ENCODE measurements at regions not wholly inside any gene's neighbourhood (a gene's known extent, or its start where the extent isn't known, plus 50 kb on each side); places are given as distances from the start of the nearest gene placed in this dataset.

GRCh38 chr18:28602391-28602790 lies 425.5 kb upstream of the CDH2 start:
- H3K4me3 Mint-ChIP-seq, result no peak overlapping the region
- H3K27me3 Mint-ChIP-seq, result no peaks in the 10 kb centered on the region
- no peak overlapping the region for H3K27ac Mint-ChIP-seq
- H3K9me3 Mint-ChIP-seq, result peaks cover 15% of the 10 kb centered on the region
- H3K4me1 Mint-ChIP-seq (ENCODE audit: low read depth), result no peaks in the 10 kb centered on the region
- no peaks in the 10 kb centered on the region for H3K36me3 Mint-ChIP-seq (ENCODE audit: low read depth)

DNA sequence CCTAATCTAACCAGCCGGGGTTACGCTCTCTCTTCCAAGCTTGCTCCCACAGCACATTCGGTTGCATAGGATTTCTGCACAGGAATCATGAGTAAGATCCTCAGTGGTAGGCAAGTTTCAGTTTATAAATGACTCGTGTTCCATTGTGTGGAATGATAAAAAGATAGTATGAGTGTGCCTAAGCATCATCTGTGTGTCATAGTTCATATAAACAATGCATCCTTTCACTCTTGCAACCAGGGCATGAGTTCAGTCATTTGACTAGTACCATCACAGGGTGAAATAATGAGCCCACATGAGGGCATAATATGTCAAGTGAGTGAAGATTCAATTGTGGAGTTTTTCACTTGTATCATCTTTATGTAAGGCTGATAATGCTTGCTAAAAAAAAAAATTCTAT lies 417.1 kb upstream of the CDH2 start:
- peaks cover 10% of the 10 kb centered on the region for H3K9me3 Mint-ChIP-seq
- no peaks in the 10 kb centered on the region for H3K36me3 Mint-ChIP-seq (ENCODE audit: low read depth)
- no peak overlapping the region for H3K4me3 Mint-ChIP-seq
- H3K27me3 Mint-ChIP-seq, result no peaks in the 10 kb centered on the region
- H3K4me1 Mint-ChIP-seq (ENCODE audit: low read depth), result no peaks in the 10 kb centered on the region
- H3K27ac Mint-ChIP-seq, result no peak overlapping the region

GRCh38 chr18:28588884-28589549 lies 412.1 kb upstream of the CDH2 start:
- no peak overlapping the region for H3K27ac Mint-ChIP-seq
- no peak overlapping the region for H3K4me3 Mint-ChIP-seq
- H3K27me3 Mint-ChIP-seq, result no peaks in the 10 kb centered on the region
- peaks cover 10% of the 10 kb centered on the region for H3K9me3 Mint-ChIP-seq
- H3K36me3 Mint-ChIP-seq (ENCODE audit: low read depth), result no peaks in the 10 kb centered on the region
- no peaks in the 10 kb centered on the region for H3K4me1 Mint-ChIP-seq (ENCODE audit: low read depth)

DNA sequence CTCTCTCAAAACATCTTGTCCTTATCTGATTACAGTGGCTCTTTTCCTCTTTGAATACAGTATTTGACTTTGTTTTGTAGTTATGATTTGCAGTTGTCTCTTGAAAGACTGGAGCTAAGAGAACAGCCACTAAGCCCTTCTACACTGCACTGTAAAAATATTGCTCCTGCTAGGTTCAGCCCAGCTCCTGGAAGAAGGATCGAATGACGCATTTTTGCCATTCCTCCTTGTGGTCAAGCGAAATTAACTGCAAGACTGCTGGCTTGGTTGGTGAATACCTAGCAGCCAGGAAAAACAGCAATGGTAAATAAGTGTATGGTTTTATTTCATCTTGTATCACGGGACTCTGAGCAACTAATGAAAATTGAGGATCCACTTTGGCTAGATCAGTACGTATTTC lies 407.8 kb upstream of the CDH2 start:
- no peaks in the 10 kb centered on the region for H3K27me3 Mint-ChIP-seq
- no peaks in the 10 kb centered on the region for H3K36me3 Mint-ChIP-seq (ENCODE audit: low read depth)
- no peaks in the 10 kb centered on the region for H3K4me1 Mint-ChIP-seq (ENCODE audit: low read depth)
- peaks cover 8% of the 10 kb centered on the region for H3K9me3 Mint-ChIP-seq
- H3K4me3 Mint-ChIP-seq, result no peak overlapping the region
- H3K27ac Mint-ChIP-seq, result no peak overlapping the region

GRCh38 chr18:28582724-28583123 lies 405.8 kb upstream of the CDH2 start:
- Mint-ChIP-seq H3K27ac (no peak overlapping the region), H3K4me3 (no peak overlapping the region), H3K9me3 (peaks cover 10% of the 10 kb centered on the region), H3K27me3 (no peaks in the 10 kb centered on the region), H3K4me1 (ENCODE audit: low read depth) (no peaks in the 10 kb centered on the region), H3K36me3 (ENCODE audit: low read depth) (no peaks in the 10 kb centered on the region)

DNA sequence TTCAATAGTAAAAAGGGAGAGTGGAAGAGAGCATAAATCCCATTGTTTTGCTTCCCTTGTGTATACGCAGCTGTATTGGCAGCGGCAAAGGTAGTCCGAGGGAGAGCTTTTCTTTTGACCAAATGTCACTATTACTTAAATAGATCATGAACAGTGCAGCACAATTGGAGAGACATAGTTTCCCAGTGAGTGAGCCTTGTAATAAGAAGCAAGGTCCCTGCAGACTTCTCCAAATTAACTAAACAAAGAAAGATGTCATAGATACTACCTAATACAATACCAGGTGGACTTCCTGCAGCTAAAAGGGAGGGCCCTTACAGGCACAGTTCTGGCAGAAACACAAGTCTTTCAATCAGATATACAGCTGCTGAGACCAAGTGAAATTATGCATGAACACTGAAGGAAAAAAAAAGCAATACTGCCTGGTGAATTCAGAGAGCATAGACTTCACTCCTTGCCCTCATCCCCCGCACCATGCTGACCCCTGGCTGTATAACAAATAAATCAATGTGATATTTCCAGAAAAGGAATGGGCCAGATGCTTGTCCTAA lies 404.7 kb upstream of the CDH2 start:
- no peaks in the 10 kb centered on the region for H3K36me3 Mint-ChIP-seq (ENCODE audit: low read depth)
- no peaks in the 10 kb centered on the region for H3K27me3 Mint-ChIP-seq
- H3K4me1 Mint-ChIP-seq (ENCODE audit: low read depth), result no peaks in the 10 kb centered on the region
- H3K27ac Mint-ChIP-seq, result no peak overlapping the region
- H3K9me3 Mint-ChIP-seq, result peaks cover 10% of the 10 kb centered on the region
- H3K4me3 Mint-ChIP-seq, result no peak overlapping the region

DNA sequence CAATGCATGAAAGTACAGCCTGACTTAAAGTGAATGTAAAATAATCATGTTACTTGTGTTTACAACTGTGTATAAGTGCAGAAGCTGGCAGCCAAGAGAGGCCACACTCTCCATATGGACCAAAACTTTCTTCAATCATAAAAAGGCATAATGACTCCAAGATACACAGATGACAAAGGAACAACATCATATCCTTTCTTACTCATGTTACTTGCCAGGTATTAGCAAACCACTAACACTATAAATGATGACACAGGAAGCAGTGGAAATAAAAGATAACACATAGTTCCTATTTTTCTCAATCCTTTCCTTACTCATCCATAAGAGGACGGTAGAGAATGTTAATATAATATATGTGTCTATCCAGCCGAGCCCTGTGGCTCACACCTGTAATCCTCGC lies 400.0 kb upstream of the CDH2 start:
- Mint-ChIP-seq H3K36me3 (ENCODE audit: low read depth) (no peaks in the 10 kb centered on the region), H3K27me3 (no peaks in the 10 kb centered on the region), H3K4me1 (ENCODE audit: low read depth) (no peaks in the 10 kb centered on the region), H3K9me3 (peaks cover 18% of the 10 kb centered on the region), H3K4me3 (no peak overlapping the region), H3K27ac (no peak overlapping the region)

- H3K27ac Mint-ChIP-seq, result no peak overlapping the region
- H3K4me1 Mint-ChIP-seq (ENCODE audit: low read depth), result no peaks in the 10 kb centered on the region
- peaks cover 17% of the 10 kb centered on the region for H3K9me3 Mint-ChIP-seq
- no peaks in the 10 kb centered on the region for H3K27me3 Mint-ChIP-seq
- H3K36me3 Mint-ChIP-seq (ENCODE audit: low read depth), result no peaks in the 10 kb centered on the region
- no peak overlapping the region for H3K4me3 Mint-ChIP-seq
These were observed 398.2 kb upstream of the CDH2 start for GRCh38 chr18:28575123-28575522.

- Mint-ChIP-seq H3K9me3 (peaks cover 11% of the 10 kb centered on the region), H3K27me3 (no peaks in the 10 kb centered on the region), H3K36me3 (ENCODE audit: low read depth) (no peaks in the 10 kb centered on the region), H3K4me3 (no peak overlapping the region), H3K27ac (no peak overlapping the region), H3K4me1 (ENCODE audit: low read depth) (no peaks in the 10 kb centered on the region)
These were observed 397.2 kb upstream of the CDH2 start for GRCh38 chr18:28574175-28574574.

GRCh38 chr18:28571929-28572328 lies 395.0 kb upstream of the CDH2 start:
- H3K4me3 Mint-ChIP-seq, result no peak overlapping the region
- peaks cover 11% of the 10 kb centered on the region for H3K9me3 Mint-ChIP-seq

GRCh38 chr18:28560331-28560730 lies 383.4 kb upstream of the CDH2 start:
- no peaks in the 10 kb centered on the region for H3K4me1 Mint-ChIP-seq (ENCODE audit: low read depth)
- H3K9me3 Mint-ChIP-seq, result peaks cover 13% of the 10 kb centered on the region

More at GRCh38 chr18:28571929-28572328, 395.0 kb upstream of the CDH2 start:
- Mint-ChIP-seq H3K27ac (no peak overlapping the region), H3K27me3 (no peaks in the 10 kb centered on the region), H3K36me3 (ENCODE audit: low read depth) (no peaks in the 10 kb centered on the region), H3K4me1 (ENCODE audit: low read depth) (no peaks in the 10 kb centered on the region)

GRCh38 chr18:28559511-28559910 lies 382.6 kb upstream of the CDH2 start:
- Mint-ChIP-seq H3K27me3 (no peaks in the 10 kb centered on the region), H3K27ac (no peak overlapping the region), H3K4me3 (no peak overlapping the region), H3K4me1 (ENCODE audit: low read depth) (no peaks in the 10 kb centered on the region), H3K9me3 (peaks cover 19% of the 10 kb centered on the region), H3K36me3 (ENCODE audit: low read depth) (no peaks in the 10 kb centered on the region)

More at GRCh38 chr18:28560331-28560730, 383.4 kb upstream of the CDH2 start:
- no peaks in the 10 kb centered on the region for H3K36me3 Mint-ChIP-seq (ENCODE audit: low read depth)
- H3K4me3 Mint-ChIP-seq, result no peak overlapping the region
- no peak overlapping the region for H3K27ac Mint-ChIP-seq
- no peaks in the 10 kb centered on the region for H3K27me3 Mint-ChIP-seq

GRCh38 chr18:28541934-28542333 lies 365.0 kb upstream of the CDH2 start:
- Mint-ChIP-seq H3K27ac (no peak overlapping the region), H3K27me3 (no peaks in the 10 kb centered on the region), H3K4me1 (ENCODE audit: low read depth) (no peaks in the 10 kb centered on the region), H3K9me3 (peaks cover 16% of the 10 kb centered on the region), H3K4me3 (no peak overlapping the region), H3K36me3 (ENCODE audit: low read depth) (no peaks in the 10 kb centered on the region)

DNA sequence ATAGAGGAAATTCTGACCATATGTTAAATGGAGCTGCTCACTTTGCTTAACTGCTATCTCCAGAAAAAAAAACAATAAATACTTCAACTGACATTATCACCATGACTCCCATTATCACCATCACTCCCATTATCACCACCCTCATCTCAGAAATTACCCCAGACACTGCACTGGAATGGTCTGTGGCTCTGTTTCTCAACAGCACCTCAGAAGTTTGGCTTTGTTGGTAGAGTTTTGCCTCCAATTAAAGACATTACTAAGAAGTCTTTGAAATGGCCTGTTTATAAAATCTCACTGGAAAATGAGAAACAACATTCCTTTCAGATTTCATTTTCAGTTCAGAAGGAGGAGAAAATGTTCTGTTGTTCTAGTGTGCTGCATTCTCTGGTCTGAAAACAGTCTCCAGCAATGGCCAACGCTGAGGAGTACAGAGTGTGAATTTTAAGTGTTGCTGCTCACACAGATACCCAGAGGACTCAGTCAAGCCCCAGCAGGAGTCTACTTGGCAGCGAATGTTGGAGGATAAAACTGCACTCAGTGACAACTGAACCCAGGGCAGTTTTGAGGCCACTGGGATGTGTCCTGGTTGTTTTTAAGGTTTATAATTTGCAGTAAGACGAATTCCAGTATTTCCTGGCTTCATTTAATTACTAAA lies 364.5 kb upstream of the CDH2 start:
- Mint-ChIP-seq H3K4me1 (ENCODE audit: low read depth) (no peaks in the 10 kb centered on the region), H3K4me3 (no peak overlapping the region), H3K27ac (no peak overlapping the region), H3K27me3 (no peaks in the 10 kb centered on the region), H3K9me3 (peaks cover 16% of the 10 kb centered on the region), H3K36me3 (ENCODE audit: low read depth) (no peaks in the 10 kb centered on the region)

DNA sequence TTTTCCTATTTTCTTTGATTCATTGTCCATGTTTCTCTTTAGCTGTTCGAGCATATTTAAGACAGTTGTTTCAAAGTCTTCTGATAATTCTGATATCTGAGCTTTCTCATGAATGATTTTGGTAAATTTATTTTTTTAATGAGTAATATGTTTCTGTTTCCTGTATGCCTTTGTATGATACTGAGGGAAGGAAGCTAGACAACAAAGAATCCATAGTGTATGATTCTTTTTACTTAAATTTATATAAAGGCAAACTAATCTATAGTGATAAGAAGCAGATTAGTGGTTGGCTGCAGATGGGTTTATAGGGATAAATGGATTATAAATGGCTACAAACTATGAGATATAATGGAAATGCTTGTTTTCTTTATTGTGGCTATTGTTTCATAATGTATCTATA lies 352.7 kb upstream of the CDH2 start:
- Mint-ChIP-seq H3K4me3 (no peak overlapping the region), H3K27me3 (no peaks in the 10 kb centered on the region), H3K9me3 (peaks cover 7% of the 10 kb centered on the region)

DNA sequence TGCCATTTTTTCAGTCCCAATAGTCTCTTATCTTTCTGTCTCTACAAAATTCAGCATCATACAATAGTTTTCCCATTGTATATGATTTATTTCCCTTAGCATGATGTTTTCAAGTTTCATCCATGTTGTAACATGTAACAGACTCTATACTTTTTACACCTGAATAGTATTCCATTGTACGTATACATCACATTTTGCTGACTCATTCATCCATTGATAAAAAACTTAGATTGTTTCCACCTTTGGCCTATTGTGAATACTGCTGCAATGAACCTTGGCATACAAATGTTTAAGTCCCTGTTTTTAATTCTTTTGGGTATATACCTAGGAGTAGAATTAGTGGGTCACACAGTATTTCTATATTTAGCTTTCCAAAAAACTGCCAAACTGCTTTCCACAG lies 349.3 kb upstream of the CDH2 start:
- Mint-ChIP-seq H3K9me3 (peaks cover 7% of the 10 kb centered on the region), H3K4me3 (no peak overlapping the region), H3K36me3 (ENCODE audit: low read depth) (no peaks in the 10 kb centered on the region), H3K27me3 (no peaks in the 10 kb centered on the region), H3K27ac (no peak overlapping the region), H3K4me1 (ENCODE audit: low read depth) (no peaks in the 10 kb centered on the region)

More for the DNA sequence above, 352.7 kb upstream of the CDH2 start:
- no peak overlapping the region for H3K27ac Mint-ChIP-seq
- H3K36me3 Mint-ChIP-seq (ENCODE audit: low read depth), result no peaks in the 10 kb centered on the region
- H3K4me1 Mint-ChIP-seq (ENCODE audit: low read depth), result no peaks in the 10 kb centered on the region
